ENCODE measurements at regions not wholly inside any gene's neighbourhood (a gene's known extent, or its start where the extent isn't known, plus 50 kb on each side); places are given as distances from the start of the nearest gene placed in this dataset.

GRCh38 chr18:3360211-3360610 lies 89.8 kb upstream of the TGIF1 start (continued):
- TF ChIP-seq DZIP1 (CRISPR knock-in tag; IDR thresholded peaks at IDR 0.05) (0 out of 2 replicates have a peak, but pooled peaks have one; percentile 33), SOX6 (IDR thresholded peaks at IDR 0.05) (no peak), SOX6 (CRISPR knock-in tag; IDR thresholded peaks at IDR 0.05) (0 out of 2 replicates have a peak, but pooled peaks have one; percentile 17), PBX3 (CRISPR knock-in tag; IDR thresholded peaks at IDR 0.05; ENCODE audit: borderline replicate concordance) (no peak)

GRCh38 chr18:3367491-3368091 lies 82.4 kb upstream of the TGIF1 start:
- CTCF ChIA-PET (ENCODE audit: low intra/inter-chr PET ratio, low total read pairs) = no interaction called here
- DNase-seq (ENCODE audit: low spot score) (no peak), FAIRE-seq (no peak), ATAC-seq (no peak)
- in situ Hi-C loops (cut with HindIII; ENCODE audit: extremely low pct_ligation_motif_present, low pct_unique_long_range_greater_than_20kb) = no loop called here
- H3K4me3 ChIP-seq (replicated peaks in 1 of 3; ENCODE audit: insufficient read depth in 1 of 3, low read depth in 2 of 3, low read length in 3 of 3) = no peak overlapping the region
- no peaks in the 10 kb centered on the region for H3K9me3 ChIP-seq (ENCODE audit: low read length)
- no peaks in the 10 kb centered on the region for H3K36me3 ChIP-seq (replicated peaks in 1 of 2; ENCODE audit: control insufficient read depth in 1 of 2, insufficient read depth in 2 of 2, low read length in 2 of 2)
- no peaks in the 10 kb centered on the region for H4K20me1 ChIP-seq (ENCODE audit: insufficient read depth, low read length)
- intact Hi-C loops (cut with micrococcal nuclease; ENCODE audit: unreplicated experiment) = no loop called here
- H3K9ac ChIP-seq (ENCODE audit: insufficient read depth, low read depth, low read length) = no peak overlapping the region
- peaks cover 0 to 2% of the 10 kb centered on the region in 2 experiments; a peak in 2 of 5 replicates for H3K27me3 ChIP-seq (ENCODE audit: control insufficient read depth in 1 of 2, insufficient read depth in 2 of 2, low read length in 2 of 2)
- POLR2A ChIA-PET = no interaction called here
- no peak overlapping the region for H3K27ac ChIP-seq (ENCODE audit: extremely low read length, insufficient read depth, low read length)
- H3K79me2 ChIP-seq (ENCODE audit: insufficient read depth, low read length) = no peaks in the 10 kb centered on the region
- BruUV-seq (replicated peaks) = no TSS peak
- no peak overlapping the region for H3K4me2 ChIP-seq (ENCODE audit: low read depth, low read length)
- no peak overlapping the region for H2AFZ ChIP-seq (ENCODE audit: low read length)
- WGBS (ENCODE audit: low lambda C conversion rate) = 9% methylated on average over 5 of the region's 5 CpGs
- no peaks in the 10 kb centered on the region; the same call in 1 of the 2 replicates for H3K4me1 ChIP-seq (ENCODE audit: insufficient read depth, low read length)
- no peak for TF ChIP-seq ZNF616 (CRISPR knock-in tag; IDR thresholded peaks at IDR 0.05; ENCODE audit: low read depth)
- TF ChIP-seq CREBL2 (CRISPR knock-in tag; IDR thresholded peaks at IDR 0.05; ENCODE audit: borderline replicate concordance) = no peak
- TF ChIP-seq ZNF484 (CRISPR knock-in tag; IDR thresholded peaks at IDR 0.05; ENCODE audit: borderline replicate concordance, low read depth) = no peak
- TF ChIP-seq CENPT (CRISPR knock-in tag; IDR thresholded peaks at IDR 0.05; ENCODE audit: low read depth) = no peak
- no peak for TF ChIP-seq HES4 (CRISPR knock-in tag; IDR thresholded peaks at IDR 0.05; ENCODE audit: borderline replicate concordance)
- TF ChIP-seq GRHL1 (CRISPR knock-in tag; conservative IDR thresholded peaks at IDR 0.05) = no peak
- TF ChIP-seq ZNF253 (CRISPR knock-in tag; IDR thresholded peaks at IDR 0.05; ENCODE audit: borderline replicate concordance) = no peak
- no peak for TF ChIP-seq ZNF747 (CRISPR knock-in tag; IDR thresholded peaks at IDR 0.05; ENCODE audit: borderline replicate concordance)
- no peak for TF ChIP-seq GABPB1 (CRISPR knock-in tag; IDR thresholded peaks at IDR 0.05)
- TF ChIP-seq KAT7 (CRISPR knock-in tag; IDR thresholded peaks at IDR 0.05; ENCODE audit: borderline replicate concordance) = no peak
- TF ChIP-seq HOMEZ (CRISPR knock-in tag; IDR thresholded peaks at IDR 0.05; ENCODE audit: low read depth) = no peak
- no peak for TF ChIP-seq ZNF326 (CRISPR knock-in tag; IDR thresholded peaks at IDR 0.05; ENCODE audit: borderline replicate concordance)
